Astrocyte (in vitro differentiated cells and primary cell): ENCODE measurements at regions not wholly inside any gene's neighbourhood (a gene's known extent, or its start where the extent isn't known, plus 50 kb on each side); places are given as distances from the start of the nearest gene placed in this dataset.

ENCODE experiments used
- CTCF ChIP-seq: IDR thresholded peaks from 2 replicates; pipeline ENCODE4 v1.5.1; 2011; ENCODE audit warnings: low read depth, mild to moderate bottlenecking, inconsistent platforms, low read length, moderate library complexity; ENCODE audit not compliant: insufficient read depth
- EZH2 ChIP-seq: IDR thresholded peaks from 2 replicates; pipeline ENCODE4 v1.6.1; 2012; ENCODE audit warnings: mild to moderate bottlenecking, low read length, inconsistent platforms; ENCODE audit not compliant: insufficient read depth

GRCh38 chr13:111017755-111018459, 97.2 kb upstream of the ARHGEF7 start:
- TF ChIP-seq CTCF: no peak
- no peak for TF ChIP-seq EZH2
